ENCODE measurements at regions not wholly inside any gene's neighbourhood (a gene's known extent, or its start where the extent isn't known, plus 50 kb on each side); places are given as distances from the start of the nearest gene placed in this dataset.

GRCh38 chr14:73764406-73765280 lies 50.5 kb upstream of the PNMA1 start:
- Histone ChIP-seq H3K27ac (peak overlapping the region; percentile 62 to 80), H3K4me3 (peak overlapping the region; percentile 9)
- no peak for TF ChIP-seq CTCF (IDR thresholded peaks at IDR 0.05)
- no peak for DNase-seq (ENCODE audit: low spot score)
